ENCODE measurements at regions not wholly inside any gene's neighbourhood (a gene's known extent, or its start where the extent isn't known, plus 50 kb on each side); places are given as distances from the start of the nearest gene placed in this dataset.

- TF ChIP-seq CTCF (IDR thresholded peaks at IDR 0.05): no peak
- no peak for TF ChIP-seq POLR2A (IDR thresholded peaks at IDR 0.05)
Observed at GRCh38 chr15:93424131-93424530, 335.1 kb upstream of the RGMA start.
